GM12801 (cell line): ENCODE measurements at regions not wholly inside any gene's neighbourhood (a gene's known extent, or its start where the extent isn't known, plus 50 kb on each side); places are given as distances from the start of the nearest gene placed in this dataset.

Experiments
- TF ChIP-seq, protein P1 (sequence below): IDR thresholded peaks from one replicate; pipeline ENCODE4 v1.5.1; 2011; ENCODE audit warnings: control low read depth; ENCODE audit not compliant: insufficient read length; ENCODE audit errors: extremely low read depth

GRCh38 chr1:25022361-25023189 lies 92.5 kb upstream of the RUNX3 start:
- TF ChIP-seq, protein P1, sequence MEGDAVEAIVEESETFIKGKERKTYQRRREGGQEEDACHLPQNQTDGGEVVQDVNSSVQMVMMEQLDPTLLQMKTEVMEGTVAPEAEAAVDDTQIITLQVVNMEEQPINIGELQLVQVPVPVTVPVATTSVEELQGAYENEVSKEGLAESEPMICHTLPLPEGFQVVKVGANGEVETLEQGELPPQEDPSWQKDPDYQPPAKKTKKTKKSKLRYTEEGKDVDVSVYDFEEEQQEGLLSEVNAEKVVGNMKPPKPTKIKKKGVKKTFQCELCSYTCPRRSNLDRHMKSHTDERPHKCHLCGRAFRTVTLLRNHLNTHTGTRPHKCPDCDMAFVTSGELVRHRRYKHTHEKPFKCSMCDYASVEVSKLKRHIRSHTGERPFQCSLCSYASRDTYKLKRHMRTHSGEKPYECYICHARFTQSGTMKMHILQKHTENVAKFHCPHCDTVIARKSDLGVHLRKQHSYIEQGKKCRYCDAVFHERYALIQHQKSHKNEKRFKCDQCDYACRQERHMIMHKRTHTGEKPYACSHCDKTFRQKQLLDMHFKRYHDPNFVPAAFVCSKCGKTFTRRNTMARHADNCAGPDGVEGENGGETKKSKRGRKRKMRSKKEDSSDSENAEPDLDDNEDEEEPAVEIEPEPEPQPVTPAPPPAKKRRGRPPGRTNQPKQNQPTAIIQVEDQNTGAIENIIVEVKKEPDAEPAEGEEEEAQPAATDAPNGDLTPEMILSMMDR = no peak

DNA sequence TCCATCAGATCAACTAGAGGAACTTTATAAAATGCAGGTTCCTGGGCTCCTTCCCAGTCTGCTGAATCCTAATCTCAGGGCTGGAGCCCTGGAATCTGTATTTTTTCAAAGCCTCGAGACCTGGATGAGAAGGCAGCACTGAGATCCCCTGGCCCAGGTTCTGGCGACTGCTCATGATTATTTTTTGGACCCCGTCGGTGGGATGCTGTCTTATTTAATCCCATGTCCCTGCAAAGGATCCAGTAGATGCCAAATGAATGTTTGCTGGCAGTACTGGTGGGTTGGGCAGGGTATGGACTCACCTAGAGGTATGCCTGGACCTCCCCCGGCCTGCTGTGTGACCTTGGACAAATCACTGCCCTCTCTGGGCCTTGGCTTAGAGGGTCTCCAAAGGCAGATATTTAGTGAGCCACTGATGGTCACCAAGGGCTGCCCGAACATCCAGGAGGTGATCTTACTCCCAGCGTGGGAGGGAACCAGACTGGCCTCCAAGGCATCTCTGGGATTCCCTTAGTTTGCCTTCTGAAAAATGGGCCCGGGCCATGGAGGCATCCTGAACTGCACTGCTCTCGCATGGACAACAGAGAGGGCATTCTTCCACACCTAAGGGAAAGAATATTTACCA lies 91.6 kb upstream of the RUNX3 start:
- TF ChIP-seq, protein P1 = no peak

GRCh38 chr1:25020851-25021590 lies 90.9 kb upstream of the RUNX3 start:
- TF ChIP-seq, protein P1 = no peak

DNA sequence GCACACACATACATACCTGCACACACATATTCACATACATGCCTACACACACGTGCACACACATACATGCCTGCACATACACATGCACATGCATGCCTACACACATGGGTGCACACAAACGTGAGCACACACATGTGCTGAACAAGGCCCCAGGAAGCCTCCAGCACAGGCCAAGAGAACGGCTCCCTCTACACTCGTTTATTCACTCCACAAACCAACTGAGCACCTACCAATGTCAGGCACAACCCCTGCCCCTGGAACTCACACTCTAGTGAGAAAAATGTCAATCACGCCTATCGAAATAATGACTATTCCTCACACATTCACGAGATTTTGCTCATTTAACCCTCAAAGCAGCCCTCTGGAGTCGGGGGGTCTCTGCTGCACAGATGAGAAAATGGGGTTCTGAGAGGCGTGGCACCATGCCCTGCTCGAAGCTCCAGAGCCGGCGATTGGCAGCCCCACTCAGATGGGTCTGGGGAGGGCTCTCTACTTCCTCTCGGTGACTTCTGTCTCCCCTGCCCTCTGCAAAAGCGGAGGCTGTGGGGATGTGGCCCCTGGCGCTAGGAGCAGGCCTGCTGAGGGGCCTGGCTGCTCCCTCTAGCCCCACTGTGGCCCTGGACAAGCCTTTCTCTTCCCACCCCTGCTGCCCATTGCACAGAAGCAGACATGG lies 90.2 kb upstream of the RUNX3 start:
- TF ChIP-seq, protein P1 = no peak

GRCh38 chr1:25019337-25020172 lies 89.5 kb upstream of the RUNX3 start:
- TF ChIP-seq, protein P1 = no peak

DNA sequence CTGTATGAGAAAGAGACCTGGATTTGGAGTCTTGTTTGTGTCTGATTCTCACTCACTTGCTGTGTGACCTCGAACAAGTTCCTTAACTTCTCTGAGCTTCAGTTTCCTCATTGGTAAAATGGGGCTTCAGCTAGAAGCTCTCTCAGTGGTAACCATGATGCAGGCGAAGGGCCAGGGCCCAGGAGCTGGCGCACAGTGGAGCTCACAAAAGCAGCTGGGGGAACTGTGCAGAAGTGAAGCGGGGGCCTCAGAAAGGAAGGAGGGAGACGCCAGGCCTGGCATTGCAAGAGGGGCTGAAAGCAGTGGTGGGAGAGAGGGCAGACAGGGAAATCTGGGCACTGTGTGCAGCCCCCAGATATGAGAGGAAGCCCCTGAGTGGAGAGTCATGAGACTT lies 88.9 kb upstream of the RUNX3 start:
- TF ChIP-seq, protein P1 = no peak
